GM23248 (cell line): ENCODE measurements at regions not wholly inside any gene's neighbourhood (a gene's known extent, or its start where the extent isn't known, plus 50 kb on each side); places are given as distances from the start of the nearest gene placed in this dataset.

ENCODE experiments used
- DNase-seq: peaks from one replicate; pipeline ENCODE4 v3.0.0-alpha.2; 2015
- H2AFZ ChIP-seq: fragments of 200-600 bp; sonication (generic); 2 replicates; pipeline ENCODE4 v1.6.1; 2016; ENCODE audit warnings: antibody characterized with exemption
- H3F3A ChIP-seq: fragments of 200-600 bp; sonication (generic); 2 replicates; pipeline ENCODE4 v1.6.1; 2016; ENCODE audit warnings: mild to moderate bottlenecking, antibody characterized with exemption, mixed run types; ENCODE audit not compliant: insufficient read depth
- H3K27ac ChIP-seq: fragments of 200-600 bp; sonication (generic); 2 replicates; pipeline ENCODE4 v1.5.1; 2016; ENCODE audit warnings: mild to moderate bottlenecking
- H3K27me3 ChIP-seq: fragments of 200-600 bp; sonication (generic); replicated peaks from 2 replicates; pipeline ENCODE4 v1.6.1; 2016; ENCODE audit warnings: mild to moderate bottlenecking; ENCODE audit not compliant: insufficient read depth
- H3K36me3 ChIP-seq: fragments of 200-600 bp; sonication (generic); 2 replicates; pipeline ENCODE4 v1.6.1; 2016; ENCODE audit warnings: low read depth, mild to moderate bottlenecking
- H3K4me1 ChIP-seq: fragments of 200-600 bp; sonication (generic); 2 replicates; pipeline ENCODE4 v1.6.1; 2016; ENCODE audit warnings: mild to moderate bottlenecking; ENCODE audit not compliant: insufficient read depth
- H3K4me2 ChIP-seq: fragments of 200-600 bp; sonication (generic); one replicate; pipeline ENCODE4 v1.6.1; 2016; ENCODE audit warnings: mild to moderate bottlenecking; ENCODE audit not compliant: unreplicated experiment
- H3K4me3 ChIP-seq: fragments of 200-600 bp; sonication (generic); 2 replicates; pipeline ENCODE4 v1.5.1; 2016; ENCODE audit warnings: mild to moderate bottlenecking
- H3K79me2 ChIP-seq: fragments of 200-600 bp; sonication (generic); 2 replicates; pipeline ENCODE4 v1.6.1; 2016; ENCODE audit warnings: mild to moderate bottlenecking; ENCODE audit not compliant: insufficient read depth
- H3K9ac ChIP-seq: fragments of 200-600 bp; sonication (generic); 2 replicates; pipeline ENCODE4 v1.6.1; 2016; ENCODE audit warnings: mild to moderate bottlenecking
- H3K9me2 ChIP-seq: fragments of 200-600 bp; sonication (generic); 2 replicates; pipeline ENCODE4 v1.6.1; 2016; ENCODE audit warnings: mixed run types, mild to moderate bottlenecking, moderate library complexity; ENCODE audit not compliant: insufficient read depth
- H3K9me3 ChIP-seq: fragments of 200-600 bp; sonication (generic); one replicate; pipeline ENCODE4 v1.6.1; 2017; ENCODE audit warnings: low read depth
- H4K20me1 ChIP-seq: fragments of 200-600 bp; sonication (generic); 2 replicates; pipeline ENCODE4 v1.6.0; 2016; ENCODE audit not compliant: insufficient read depth
- EZH2 ChIP-seq: fragments of 200-600 bp; sonication (generic); IDR thresholded peaks from 2 replicates; pipeline ENCODE4 v1.6.1; 2018; ENCODE audit warnings: antibody characterized with exemption, mild to moderate bottlenecking; ENCODE audit not compliant: insufficient read depth, poor library complexity, severe bottlenecking
- EZH2phosphoT487 ChIP-seq: fragments of 200-600 bp; sonication (generic); IDR thresholded peaks from 2 replicates; pipeline ENCODE4 v1.6.1; 2018; ENCODE audit warnings: antibody characterized with exemption, moderate library complexity, mild to moderate bottlenecking, low read depth; ENCODE audit not compliant: insufficient read depth
- WGBS, 2 experiments: methylation state at CpG; one replicate each; pipeline ENCODE4 v1.1.6; 2015 to 2017; ENCODE audit warnings: low lambda C conversion rate in 2 of 2, low coverage in 1 of 2; ENCODE audit errors: missing lambda C conversion rate in 2 of 2; 5-methylcytosine and 5-hydroxymethylcytosine counted together
- in situ Hi-C: fragments of 300-500 bp; cut with MboI; formaldehyde crosslinking; loops from 2 replicates; pipeline ENCODE4 v1.15.0; 2020

DNA sequence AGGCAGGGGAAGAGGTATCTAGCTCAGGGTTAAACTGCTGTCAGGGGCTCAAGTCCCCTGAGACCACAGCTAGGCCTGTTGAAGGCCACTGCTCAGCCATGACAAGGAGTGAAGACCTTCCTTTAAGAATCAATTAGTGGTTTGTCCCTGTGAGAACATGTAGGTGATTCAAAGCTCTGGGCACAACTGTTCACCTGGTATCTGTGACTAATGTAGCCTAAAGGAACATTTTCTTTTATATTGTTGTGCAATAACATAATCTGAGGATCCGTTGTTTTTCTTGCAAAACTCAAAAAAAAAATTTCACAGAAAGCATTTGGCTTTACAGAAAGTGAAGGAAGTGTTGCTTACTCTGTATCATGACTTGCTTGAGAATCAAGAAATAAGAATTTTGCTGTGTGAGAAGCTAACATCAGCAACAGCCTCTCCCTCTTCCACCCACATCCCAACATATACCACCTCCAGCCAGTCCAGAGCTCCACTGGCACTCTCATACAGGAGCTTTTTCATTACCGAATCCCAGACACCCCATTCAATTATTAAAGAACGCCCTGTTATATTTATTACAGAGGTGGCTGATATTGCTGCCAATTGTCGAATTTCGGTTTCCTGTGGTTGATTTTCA, 807.0 kb downstream of the TLE4 start:
- 27 to 34% methylated on average over 5 of the region's 5 CpGs for WGBS, 2 experiments
- H3K9me3 ChIP-seq = no peaks in the 10 kb centered on the region
- no peak overlapping the region for H3K9ac ChIP-seq
- no peak overlapping the region for H3K4me2 ChIP-seq
- no peaks in the 10 kb centered on the region for H3K4me1 ChIP-seq
- no peaks in the 10 kb centered on the region for H3F3A ChIP-seq
- no peak overlapping the region for H3K27ac ChIP-seq
- no peaks in the 10 kb centered on the region for H3K27me3 ChIP-seq
- no peak overlapping the region for H3K4me3 ChIP-seq
- in situ Hi-C loops = no loop called here
- no peaks in the 10 kb centered on the region for H4K20me1 ChIP-seq
- TF ChIP-seq EZH2phosphoT487 = no peak
- TF ChIP-seq EZH2 = no peak
- DNase-seq = no peak
- H3K79me2 ChIP-seq = no peaks in the 10 kb centered on the region
- no peak overlapping the region for H2AFZ ChIP-seq
- H3K36me3 ChIP-seq = no peaks in the 10 kb centered on the region
- H3K9me2 ChIP-seq = no peaks in the 10 kb centered on the region

DNA sequence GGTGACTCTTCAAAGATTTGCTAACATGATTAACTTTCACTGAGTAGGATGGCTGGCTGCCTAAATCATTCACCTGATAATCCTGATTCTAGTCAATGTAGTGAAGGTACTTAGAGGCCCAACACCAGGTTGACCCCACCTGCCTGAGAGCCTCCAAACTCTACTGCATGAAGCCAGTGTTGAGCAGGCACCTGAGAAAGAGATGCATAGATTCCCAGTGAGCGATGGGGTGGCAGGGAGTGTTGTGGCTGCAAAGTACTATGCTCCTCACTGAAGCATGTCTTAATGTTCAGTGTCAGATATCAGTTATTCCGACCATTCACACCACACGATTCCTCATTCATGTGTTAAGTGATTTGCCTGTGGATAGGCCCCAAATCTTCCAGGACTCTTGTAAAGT, 804.4 kb downstream of the TLE4 start:
- H3K79me2 ChIP-seq = no peaks in the 10 kb centered on the region
- in situ Hi-C loops = no loop called here
- 28 to 35% methylated on average over 3 of the region's 3 CpGs for WGBS, 2 experiments
- H4K20me1 ChIP-seq = no peaks in the 10 kb centered on the region
- no peaks in the 10 kb centered on the region for H3K9me2 ChIP-seq
- no peak overlapping the region for H3K4me3 ChIP-seq
- H3F3A ChIP-seq = no peaks in the 10 kb centered on the region
- no peaks in the 10 kb centered on the region for H3K36me3 ChIP-seq
- H3K4me1 ChIP-seq = no peaks in the 10 kb centered on the region
- no peaks in the 10 kb centered on the region for H3K27me3 ChIP-seq
- H3K27ac ChIP-seq = no peak overlapping the region
- H3K4me2 ChIP-seq = no peak overlapping the region
- no peak for DNase-seq
- TF ChIP-seq EZH2phosphoT487 = no peak
- H3K9me3 ChIP-seq = no peaks in the 10 kb centered on the region
- no peak overlapping the region for H3K9ac ChIP-seq
- H2AFZ ChIP-seq = no peak overlapping the region

DNA sequence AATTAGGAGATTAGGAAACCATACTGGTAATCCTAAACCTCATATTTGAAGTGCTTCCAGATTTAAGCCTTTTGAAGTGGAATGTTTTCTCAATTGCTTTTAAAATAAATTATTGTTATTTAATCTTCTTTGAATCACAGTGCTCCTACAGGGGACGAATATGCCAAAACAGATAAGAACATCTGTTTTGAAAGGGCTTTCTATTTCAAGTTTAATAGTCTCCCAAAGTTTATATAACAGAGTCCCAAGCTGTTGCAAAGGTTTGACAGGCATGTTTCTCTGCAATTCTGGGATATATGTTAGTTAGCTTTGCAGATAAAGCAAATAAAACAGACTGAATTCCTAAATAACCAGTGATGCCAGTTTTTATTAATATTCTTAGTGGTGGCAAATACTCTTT, 803.7 kb downstream of the TLE4 start:
- 0 to 7% methylated on average over 1 of the region's 1 CpG for WGBS, 2 experiments
- TF ChIP-seq EZH2 (no peak), EZH2phosphoT487 (no peak)
- no peaks in the 10 kb centered on the region for H3K9me2 ChIP-seq
- no peaks in the 10 kb centered on the region for H4K20me1 ChIP-seq
- no peak overlapping the region for H3K27ac ChIP-seq
- no peak overlapping the region for H3K4me2 ChIP-seq
- no peaks in the 10 kb centered on the region for H3K36me3 ChIP-seq
- H3K9me3 ChIP-seq = no peaks in the 10 kb centered on the region
- no peaks in the 10 kb centered on the region for H3K4me1 ChIP-seq
- DNase-seq = no peak
- H3K4me3 ChIP-seq = no peak overlapping the region
- H3K9ac ChIP-seq = no peak overlapping the region
- H3K27me3 ChIP-seq = no peaks in the 10 kb centered on the region
- in situ Hi-C loops = no loop called here
- H3K79me2 ChIP-seq = no peaks in the 10 kb centered on the region
- no peaks in the 10 kb centered on the region for H3F3A ChIP-seq
- H2AFZ ChIP-seq = no peak overlapping the region

- Histone ChIP-seq H3K9me2 (no peaks in the 10 kb centered on the region), H3K36me3 (no peaks in the 10 kb centered on the region), H2AFZ (no peak overlapping the region), H4K20me1 (no peaks in the 10 kb centered on the region), H3K79me2 (no peaks in the 10 kb centered on the region), H3K4me2 (no peak overlapping the region), H3K4me3 (no peak overlapping the region), H3K27ac (no peak overlapping the region), H3K27me3 (no peaks in the 10 kb centered on the region), H3K9me3 (no peaks in the 10 kb centered on the region), H3K4me1 (no peaks in the 10 kb centered on the region), H3K9ac (no peak overlapping the region), H3F3A (no peaks in the 10 kb centered on the region)
- DNase-seq = no peak
- no peak for TF ChIP-seq EZH2phosphoT487
- TF ChIP-seq EZH2 = no peak
- in situ Hi-C loops = no loop called here
- 3% methylated on average over 2 of the region's 2 CpGs for WGBS, 2 experiments
Measured at GRCh38 chr9:80369641-80370040, 797.9 kb downstream of the TLE4 start.

- Histone ChIP-seq H3K4me3 (no peak overlapping the region), H3K79me2 (no peaks in the 10 kb centered on the region), H3K9me3 (no peaks in the 10 kb centered on the region), H3K4me2 (no peak overlapping the region), H2AFZ (no peak overlapping the region), H3K36me3 (no peaks in the 10 kb centered on the region), H3K4me1 (no peaks in the 10 kb centered on the region), H3K9me2 (no peaks in the 10 kb centered on the region), H3K27ac (no peak overlapping the region), H3F3A (no peaks in the 10 kb centered on the region), H3K9ac (no peak overlapping the region), H4K20me1 (no peaks in the 10 kb centered on the region), H3K27me3 (no peaks in the 10 kb centered on the region)
- 2 to 3% methylated on average over 2 of the region's 2 CpGs for WGBS, 2 experiments
- in situ Hi-C loops = no loop called here
- TF ChIP-seq EZH2 (no peak), EZH2phosphoT487 (no peak)
- DNase-seq = no peak
Measured at GRCh38 chr9:80366626-80367025, 794.9 kb downstream of the TLE4 start.
